Kidney (tissue), 13 donors: ENCODE measurements at regions not wholly inside any gene's neighbourhood (a gene's known extent, or its start where the extent isn't known, plus 50 kb on each side); places are given as distances from the start of the nearest gene placed in this dataset.
A peak's percentile ranks its signal among the peaks of the same experiment; 100 is the strongest.

ENCODE experiments used
- DNase-seq, 5 donors: peaks; one replicate each; pipeline ENCODE4 v3.0.0-alpha.2; 2013 to 2020
- FAIRE-seq: peaks from 2 replicates; lab custom pipeline; 2012; peaks lifted over from hg19 to GRCh38; lab: Jason Lieb, UNC
- H3K27ac ChIP-seq, 2 donors: one replicate each; pipeline ENCODE4 v1.7.0; 2013; ENCODE audit warnings: low read depth in 2 of 2, low read length in 2 of 2, inconsistent platforms in 1 of 2
- H3K27me3 ChIP-seq: one replicate; pipeline ENCODE4 v1.7.1; 2013; ENCODE audit warnings: low read length, inconsistent platforms; ENCODE audit not compliant: control insufficient read depth, insufficient read depth
- H3K36me3 ChIP-seq, 3 donors: one replicate each; pipeline versions ENCODE4 v1.7.0 to v1.7.1; 2013; ENCODE audit warnings: low read length in 3 of 3, control low read depth in 1 of 3, inconsistent platforms in 1 of 3; ENCODE audit not compliant: insufficient read depth in 3 of 3, control insufficient read depth in 2 of 3
- H3K4me1 ChIP-seq, 3 donors: one replicate each; pipeline versions ENCODE4 v1.7.0 to v1.7.1; 2013; ENCODE audit warnings: low read length in 3 of 3, inconsistent platforms in 1 of 3, low read depth in 1 of 3; ENCODE audit not compliant: control insufficient read depth in 2 of 3, insufficient read depth in 2 of 3
- H3K4me3 ChIP-seq, 3 donors: one replicate each; pipeline versions ENCODE4 v1.7.0 to v1.8.1; 2013; ENCODE audit warnings: low read length in 3 of 3, control low read depth in 1 of 3, inconsistent platforms in 1 of 3
- H3K9ac ChIP-seq, 3 donors: one replicate each; pipeline versions ENCODE4 v1.7.0 to v1.7.1; 2013; ENCODE audit warnings: low read length in 3 of 3, control low read depth in 1 of 3, inconsistent platforms in 1 of 3
- H3K9me3 ChIP-seq, 3 donors: one replicate each; pipeline versions ENCODE4 v1.7.0 to v1.7.1; 2013; ENCODE audit warnings: low read length in 3 of 3, control low read depth in 1 of 3, inconsistent platforms in 1 of 3; ENCODE audit not compliant: control insufficient read depth in 2 of 3, insufficient read depth in 1 of 3
- CTCF ChIP-seq: IDR thresholded peaks from 3 replicates; pipeline ENCODE4 v1.5.1; 2012; ENCODE audit warnings: mild to moderate bottlenecking, moderate library complexity, borderline replicate concordance; ENCODE audit not compliant: insufficient read depth; ENCODE audit errors: extremely low read depth
- intact Hi-C: fragments of 100-400 bp; cut with DNase I; formaldehyde crosslinking; loops from one replicate; pipeline ENCODE4 v1.11.1; 2022
- donor health status: control.
- donor health status: control.
- donor health status: control.
- donor health status: control.
- donor health status: control.
- donor health status: DM: yes; HTN: yes; CAD: no.
- donor health status: Normal renal cell carcinoma (clear cell type).

GRCh38 chr6:22218410-22218809 is 78.4 kb downstream of the PRL start:
- Histone ChIP-seq H3K9ac (no peak overlapping the region), H3K4me1 (no peaks in the 10 kb centered on the region), H3K4me3 (no peak overlapping the region), H3K36me3 (no peaks in the 10 kb centered on the region), H3K9me3 (no peaks in the 10 kb centered on the region), H3K27ac (no peak overlapping the region), H3K27me3 (no peaks in the 10 kb centered on the region)
- FAIRE-seq (no peak), DNase-seq (no peak)
- no peak for TF ChIP-seq CTCF
- intact Hi-C loops = no loop called here

- no peak for TF ChIP-seq CTCF
- no peaks in the 10 kb centered on the region for H3K27me3 ChIP-seq
- no peak for DNase-seq
- no peaks in the 10 kb centered on the region for H3K4me1 ChIP-seq
- intact Hi-C loops = no loop called here
- FAIRE-seq = no peak
- H3K36me3 ChIP-seq = no peaks in the 10 kb centered on the region
- H3K9me3 ChIP-seq = no peaks in the 10 kb centered on the region
- H3K27ac ChIP-seq = no peak overlapping the region
- no peak overlapping the region for H3K9ac ChIP-seq
- no peak overlapping the region for H3K4me3 ChIP-seq
Measured at GRCh38 chr6:22219925-22220324, 76.9 kb downstream of the PRL start.

- Histone ChIP-seq H3K4me3 (no peak overlapping the region), H3K9ac (no peak overlapping the region), H3K9me3 (no peaks in the 10 kb centered on the region), H3K4me1 (no peaks in the 10 kb centered on the region), H3K27me3 (no peaks in the 10 kb centered on the region), H3K36me3 (no peaks in the 10 kb centered on the region), H3K27ac (no peak overlapping the region)
- TF ChIP-seq CTCF = no peak
- FAIRE-seq (no peak), DNase-seq (no peak)
- intact Hi-C loops = no loop called here
Measured at GRCh38 chr6:22221211-22221610, 75.6 kb downstream of the PRL start.

- no peaks in the 10 kb centered on the region for H3K27me3 ChIP-seq
- H3K9me3 ChIP-seq = no peaks in the 10 kb centered on the region
- peak in 3 of 5 donors; percentile 30 to 60 (median 58) for DNase-seq
- no peak overlapping the region for H3K9ac ChIP-seq
- no peak for FAIRE-seq
- H3K27ac ChIP-seq = no peak overlapping the region
- H3K36me3 ChIP-seq = no peaks in the 10 kb centered on the region
- intact Hi-C loops = no loop called here
- H3K4me3 ChIP-seq = no peak overlapping the region
- no peak for TF ChIP-seq CTCF
- no peaks in the 10 kb centered on the region for H3K4me1 ChIP-seq
Measured at GRCh38 chr6:22221630-22222029, 75.2 kb downstream of the PRL start.
